SU-DHL-6 (cell line): ENCODE measurements at regions not wholly inside any gene's neighbourhood (a gene's known extent, or its start where the extent isn't known, plus 50 kb on each side); places are given as distances from the start of the nearest gene placed in this dataset.

Experiments used
- H2AFZ ChIP-seq: fragments of 200-600 bp; sonication (generic); 2 replicates; pipeline ENCODE4 v1.6.1; 2014; ENCODE audit warnings: low read depth, mild to moderate bottlenecking, moderate library complexity, mixed read lengths, antibody characterized with exemption, low read length; ENCODE audit not compliant: severe bottlenecking
- H3F3A ChIP-seq: fragments of 200-600 bp; shearing (Covaris generic); 2 replicates; pipeline ENCODE4 v1.6.0; 2016; ENCODE audit warnings: antibody characterized with exemption, mild to moderate bottlenecking; ENCODE audit not compliant: insufficient read depth
- H3K27ac ChIP-seq: fragments of 200-600 bp; sonication (generic); 2 replicates; pipeline ENCODE4 v1.5.1; 2016; ENCODE audit warnings: low read depth, mild to moderate bottlenecking, low read length, moderate library complexity, mixed read lengths
- H3K27me3 ChIP-seq: fragments of 200-600 bp; sonication (generic), shearing (Covaris generic); 2 replicates; pipeline ENCODE4 v1.6.0; 2014; ENCODE audit warnings: mild to moderate bottlenecking, low read length
- H3K36me3 ChIP-seq: fragments of 200-600 bp; sonication (generic); 2 replicates; pipeline ENCODE4 v1.6.1; 2014; ENCODE audit warnings: mild to moderate bottlenecking, low read length, mixed read lengths
- H3K4me2 ChIP-seq: fragments of 300-600, 200-600 bp; shearing (Covaris generic), sonication (generic); 2 replicates; pipeline ENCODE4 v1.6.0; 2014; ENCODE audit warnings: low read length, low read depth, mild to moderate bottlenecking; ENCODE audit not compliant: poor library complexity, severe bottlenecking
- H3K4me3 ChIP-seq: fragments of 200-600 bp; sonication (generic); 2 replicates; pipeline ENCODE4 v1.5.1; 2014; ENCODE audit warnings: antibody characterized with exemption, low read length, mild to moderate bottlenecking, mixed read lengths; ENCODE audit not compliant: insufficient read depth, poor library complexity, severe bottlenecking
- H3K79me2 ChIP-seq: fragments of 200-600 bp; sonication (generic); 2 replicates; pipeline ENCODE4 v1.6.1; 2014; ENCODE audit warnings: mild to moderate bottlenecking, low read length, moderate library complexity; ENCODE audit not compliant: insufficient read depth
- H3K9ac ChIP-seq: fragments of 200-600 bp; sonication (generic); 2 replicates; pipeline ENCODE4 v1.7.0; 2014; ENCODE audit warnings: mild to moderate bottlenecking, low read length
- H3K9me2 ChIP-seq: fragments of 200-600 bp; sonication (generic); replicated peaks from 2 replicates; pipeline ENCODE4 v1.6.1; 2014; ENCODE audit warnings: low read length; ENCODE audit not compliant: insufficient read depth
- H3K9me3 ChIP-seq: fragments of 200-600 bp; sonication (generic); 2 replicates; pipeline ENCODE4 v1.6.1; 2014; ENCODE audit warnings: low read length, mixed read lengths; ENCODE audit not compliant: insufficient read depth
- H4K20me1 ChIP-seq: fragments of 200-600 bp; sonication (generic); 2 replicates; pipeline ENCODE4 v1.6.1; 2014; ENCODE audit warnings: low read depth, mild to moderate bottlenecking, antibody characterized with exemption, low read length, moderate library complexity, mixed read lengths
- CTCF ChIP-seq: fragments of 200-600 bp; sonication (generic); IDR thresholded peaks from one replicate; pipeline ENCODE4 v1.5.1; 2017; ENCODE audit warnings: antibody characterized with exemption, mild to moderate bottlenecking, low read length, moderate library complexity; ENCODE audit not compliant: insufficient read depth, poor library complexity, severe bottlenecking
- EZH2phosphoT487 ChIP-seq: fragments of 200-600 bp; sonication (generic), shearing (Covaris generic); conservative IDR thresholded peaks from 2 replicates; pipeline ENCODE4 v1.6.1; 2018; ENCODE audit warnings: mild to moderate bottlenecking, antibody characterized with exemption, low read length, moderate library complexity, mixed read lengths

GRCh38 chrX:33817266-33817665 is 314.8 kb downstream of the FAM47A start:
- no peaks in the 10 kb centered on the region for H3F3A ChIP-seq
- H3K9me3 ChIP-seq = no peaks in the 10 kb centered on the region
- H4K20me1 ChIP-seq = no peaks in the 10 kb centered on the region
- H3K36me3 ChIP-seq = no peaks in the 10 kb centered on the region
- no peak overlapping the region for H2AFZ ChIP-seq
- no peak overlapping the region for H3K27ac ChIP-seq
- H3K4me2 ChIP-seq = no peak overlapping the region
- TF ChIP-seq EZH2phosphoT487 = no peak
- no peak for TF ChIP-seq CTCF
- H3K4me3 ChIP-seq = no peak overlapping the region
- H3K79me2 ChIP-seq = no peaks in the 10 kb centered on the region
- H3K27me3 ChIP-seq = no peaks in the 10 kb centered on the region
- H3K9ac ChIP-seq = no peak overlapping the region
- H3K9me2 ChIP-seq = no peaks in the 10 kb centered on the region

- Histone ChIP-seq H4K20me1 (no peaks in the 10 kb centered on the region), H2AFZ (no peak overlapping the region), H3K4me2 (no peak overlapping the region), H3F3A (no peaks in the 10 kb centered on the region), H3K27ac (no peak overlapping the region), H3K79me2 (no peaks in the 10 kb centered on the region), H3K36me3 (no peaks in the 10 kb centered on the region), H3K27me3 (no peaks in the 10 kb centered on the region), H3K9ac (no peak overlapping the region), H3K9me2 (no peaks in the 10 kb centered on the region), H3K4me3 (no peak overlapping the region), H3K9me3 (no peaks in the 10 kb centered on the region)
- TF ChIP-seq CTCF (no peak), EZH2phosphoT487 (no peak)
Measured at GRCh38 chrX:33808636-33809035, 323.5 kb downstream of the FAM47A start.

GRCh38 chrX:33784548-33784947 is 347.6 kb downstream of the FAM47A start:
- H2AFZ ChIP-seq = no peak overlapping the region
- no peak overlapping the region for H3K9ac ChIP-seq
- H3K9me2 ChIP-seq = no peaks in the 10 kb centered on the region
- TF ChIP-seq EZH2phosphoT487 (no peak), CTCF (no peak)
- H3K36me3 ChIP-seq = no peaks in the 10 kb centered on the region
- no peaks in the 10 kb centered on the region for H3K79me2 ChIP-seq
- no peaks in the 10 kb centered on the region for H4K20me1 ChIP-seq
- H3K9me3 ChIP-seq = no peaks in the 10 kb centered on the region
- H3K4me2 ChIP-seq = no peak overlapping the region
- H3K27ac ChIP-seq = no peak overlapping the region
- no peaks in the 10 kb centered on the region for H3K27me3 ChIP-seq
- no peak overlapping the region for H3K4me3 ChIP-seq
- no peaks in the 10 kb centered on the region for H3F3A ChIP-seq

GRCh38 chrX:33741807-33742206 is 390.3 kb downstream of the FAM47A start:
- no peaks in the 10 kb centered on the region for H3F3A ChIP-seq
- no peaks in the 10 kb centered on the region for H3K9me2 ChIP-seq
- H3K79me2 ChIP-seq = no peaks in the 10 kb centered on the region
- TF ChIP-seq CTCF (no peak), EZH2phosphoT487 (no peak)
- H2AFZ ChIP-seq = no peak overlapping the region
- no peak overlapping the region for H3K4me2 ChIP-seq
- no peaks in the 10 kb centered on the region for H3K27me3 ChIP-seq
- H3K4me3 ChIP-seq = no peak overlapping the region
- H3K9ac ChIP-seq = no peak overlapping the region
- no peaks in the 10 kb centered on the region for H3K36me3 ChIP-seq
- no peaks in the 10 kb centered on the region for H3K9me3 ChIP-seq
- H3K27ac ChIP-seq = no peak overlapping the region
- H4K20me1 ChIP-seq = no peaks in the 10 kb centered on the region
